ENCODE measurements at regions not wholly inside any gene's neighbourhood (a gene's known extent, or its start where the extent isn't known, plus 50 kb on each side); places are given as distances from the start of the nearest gene placed in this dataset.
"Not testable (repeated sequence)": the region's sequence is repeated elsewhere in the genome, so short reads cannot be mapped to it uniquely, and the experiment has no call there.

- Histone ChIP-seq H3K27me3 (ENCODE audit: control insufficient read depth, insufficient read depth, low read length) (no peaks in the 10 kb centered on the region), H3K4me3 (ENCODE audit: low read depth, low read length) (no peak overlapping the region), H3K36me3 (ENCODE audit: control insufficient read depth, insufficient read depth, low read length) (no peaks in the 10 kb centered on the region)
- TF ChIP-seq, protein P1, sequence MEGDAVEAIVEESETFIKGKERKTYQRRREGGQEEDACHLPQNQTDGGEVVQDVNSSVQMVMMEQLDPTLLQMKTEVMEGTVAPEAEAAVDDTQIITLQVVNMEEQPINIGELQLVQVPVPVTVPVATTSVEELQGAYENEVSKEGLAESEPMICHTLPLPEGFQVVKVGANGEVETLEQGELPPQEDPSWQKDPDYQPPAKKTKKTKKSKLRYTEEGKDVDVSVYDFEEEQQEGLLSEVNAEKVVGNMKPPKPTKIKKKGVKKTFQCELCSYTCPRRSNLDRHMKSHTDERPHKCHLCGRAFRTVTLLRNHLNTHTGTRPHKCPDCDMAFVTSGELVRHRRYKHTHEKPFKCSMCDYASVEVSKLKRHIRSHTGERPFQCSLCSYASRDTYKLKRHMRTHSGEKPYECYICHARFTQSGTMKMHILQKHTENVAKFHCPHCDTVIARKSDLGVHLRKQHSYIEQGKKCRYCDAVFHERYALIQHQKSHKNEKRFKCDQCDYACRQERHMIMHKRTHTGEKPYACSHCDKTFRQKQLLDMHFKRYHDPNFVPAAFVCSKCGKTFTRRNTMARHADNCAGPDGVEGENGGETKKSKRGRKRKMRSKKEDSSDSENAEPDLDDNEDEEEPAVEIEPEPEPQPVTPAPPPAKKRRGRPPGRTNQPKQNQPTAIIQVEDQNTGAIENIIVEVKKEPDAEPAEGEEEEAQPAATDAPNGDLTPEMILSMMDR (IDR thresholded peaks at IDR 0.05; ENCODE audit: insufficient read depth, low read length, poor library complexity, severe bottlenecking) = no peak
- DNase-seq (ENCODE audit: low read depth) = no peak
Observed at GRCh38 chrX:39268207-39268606, 466.9 kb downstream of the MID1IP1 start.

GRCh38 chrX:39275500-39276068 lies 474.3 kb downstream of the MID1IP1 start:
- Histone ChIP-seq H3K4me3 (ENCODE audit: low read depth, low read length) (no peak overlapping the region), H3K27me3 (ENCODE audit: control insufficient read depth, insufficient read depth, low read length) (no peaks in the 10 kb centered on the region), H3K36me3 (ENCODE audit: control insufficient read depth, insufficient read depth, low read length) (no peaks in the 10 kb centered on the region)
- DNase-seq (ENCODE audit: low read depth) = no peak
- TF ChIP-seq, protein P1 (IDR thresholded peaks at IDR 0.05; ENCODE audit: insufficient read depth, low read length, poor library complexity, severe bottlenecking) = no peak

- not testable (repeated sequence) for H3K27me3 ChIP-seq (ENCODE audit: control insufficient read depth, insufficient read depth, low read length); H3K4me3 ChIP-seq (ENCODE audit: low read depth, low read length); DNase-seq (ENCODE audit: low read depth); H3K36me3 ChIP-seq (ENCODE audit: control insufficient read depth, insufficient read depth, low read length)
Observed at GRCh38 chrX:39277685-39278390, 476.6 kb downstream of the MID1IP1 start.

GRCh38 chrX:39283239-39283638 lies 482.0 kb downstream of the MID1IP1 start:
- H3K4me3 ChIP-seq (ENCODE audit: low read depth, low read length) = no peak overlapping the region
- no peaks in the 10 kb centered on the region for H3K36me3 ChIP-seq (ENCODE audit: control insufficient read depth, insufficient read depth, low read length)
- no peaks in the 10 kb centered on the region for H3K27me3 ChIP-seq (ENCODE audit: control insufficient read depth, insufficient read depth, low read length)
- no peak for DNase-seq (ENCODE audit: low read depth)
- TF ChIP-seq, protein P1 (IDR thresholded peaks at IDR 0.05; ENCODE audit: insufficient read depth, low read length, poor library complexity, severe bottlenecking) = no peak

GRCh38 chrX:39288592-39288991 lies 487.3 kb downstream of the MID1IP1 start:
- TF ChIP-seq, protein P1 (IDR thresholded peaks at IDR 0.05; ENCODE audit: insufficient read depth, low read length, poor library complexity, severe bottlenecking) = no peak
- DNase-seq (ENCODE audit: low read depth) = no peak
- no peak overlapping the region for H3K4me3 ChIP-seq (ENCODE audit: low read depth, low read length)

GRCh38 chrX:39289827-39290226 lies 488.6 kb downstream of the MID1IP1 start:
- TF ChIP-seq, protein P1 (IDR thresholded peaks at IDR 0.05; ENCODE audit: insufficient read depth, low read length, poor library complexity, severe bottlenecking) = no peak
- Histone ChIP-seq H3K4me3 (ENCODE audit: low read depth, low read length) (no peak overlapping the region), H3K27me3 (ENCODE audit: control insufficient read depth, insufficient read depth, low read length) (no peaks in the 10 kb centered on the region), H3K36me3 (ENCODE audit: control insufficient read depth, insufficient read depth, low read length) (no peaks in the 10 kb centered on the region)
- no peak for DNase-seq (ENCODE audit: low read depth)

More at GRCh38 chrX:39288592-39288991, 487.3 kb downstream of the MID1IP1 start:
- H3K27me3 ChIP-seq (ENCODE audit: control insufficient read depth, insufficient read depth, low read length) = no peaks in the 10 kb centered on the region
- no peaks in the 10 kb centered on the region for H3K36me3 ChIP-seq (ENCODE audit: control insufficient read depth, insufficient read depth, low read length)
